Stimulated activated CD8-positive, alpha-beta memory T cell treated with anti-CD3 and anti-CD28 coated beads, Interleukin-4, amount 100 ng/mL, for 1 hour (primary cell): ENCODE measurements at regions not wholly inside any gene's neighbourhood (a gene's known extent, or its start where the extent isn't known, plus 50 kb on each side); places are given as distances from the start of the nearest gene placed in this dataset.

Experiments
- DNase-seq, 2 donors: peaks; one replicate each; pipeline ENCODE4 v3.0.0-alpha.2; 2020; ENCODE audit warnings: low read depth in 2 of 2, low spot score in 1 of 2

DNA sequence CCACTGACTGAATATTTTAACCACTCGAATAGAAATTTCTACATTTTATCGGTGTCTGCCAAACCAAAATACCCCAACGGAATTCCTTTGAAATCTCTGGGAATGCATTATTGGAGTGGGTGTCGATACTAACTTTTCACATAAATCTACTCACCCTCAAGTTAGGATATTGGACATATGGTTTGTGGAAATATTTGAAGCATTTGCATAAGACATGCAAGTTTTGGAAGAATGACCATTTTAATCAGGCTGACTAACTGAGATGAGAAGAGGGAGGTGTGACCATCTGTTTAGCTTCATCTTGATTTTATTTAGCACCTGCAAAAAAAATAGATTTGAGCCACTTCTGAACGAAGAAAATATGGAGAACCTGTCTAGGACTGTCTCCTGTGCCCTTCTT, 61.2 kb downstream of the KLF6 start:
- DNase-seq, result no peak

DNA sequence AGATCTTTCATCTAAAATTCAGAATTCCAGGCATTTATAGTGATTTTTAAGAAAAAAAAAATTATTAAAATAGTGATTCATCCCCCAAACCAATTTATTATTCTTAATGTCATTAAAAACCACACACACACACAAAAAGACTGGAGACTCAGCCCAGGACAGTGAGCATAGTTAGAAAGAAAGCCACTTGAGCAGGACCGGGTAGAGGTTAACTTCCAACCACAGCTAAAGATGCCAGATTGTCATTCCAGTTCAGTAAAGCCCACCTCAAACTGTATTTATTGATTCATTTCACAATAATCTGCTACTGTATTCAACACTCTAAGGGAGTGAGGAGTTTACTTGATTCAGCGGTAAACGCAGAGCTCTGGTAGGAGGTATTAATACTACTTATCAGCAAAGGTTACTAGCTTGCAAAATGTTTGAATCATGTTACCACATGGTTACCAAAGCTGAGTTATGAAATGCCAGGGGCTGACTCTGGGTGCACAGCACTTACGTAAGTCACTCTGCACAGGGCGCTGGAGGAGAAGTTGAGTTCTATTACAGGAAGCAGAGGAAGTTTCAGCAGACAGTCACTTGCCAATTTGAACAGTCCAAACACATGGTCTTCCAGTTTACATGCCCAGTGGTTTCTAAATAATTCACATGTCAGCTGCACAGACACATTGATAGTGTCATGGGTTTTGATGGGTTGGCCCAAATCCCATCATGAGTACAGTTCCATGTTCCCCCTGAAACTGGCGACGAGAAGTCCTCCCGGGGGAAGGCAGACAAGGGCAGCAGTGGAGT, 64.6 kb downstream of the KLF6 start:
- DNase-seq, result no peak

DNA sequence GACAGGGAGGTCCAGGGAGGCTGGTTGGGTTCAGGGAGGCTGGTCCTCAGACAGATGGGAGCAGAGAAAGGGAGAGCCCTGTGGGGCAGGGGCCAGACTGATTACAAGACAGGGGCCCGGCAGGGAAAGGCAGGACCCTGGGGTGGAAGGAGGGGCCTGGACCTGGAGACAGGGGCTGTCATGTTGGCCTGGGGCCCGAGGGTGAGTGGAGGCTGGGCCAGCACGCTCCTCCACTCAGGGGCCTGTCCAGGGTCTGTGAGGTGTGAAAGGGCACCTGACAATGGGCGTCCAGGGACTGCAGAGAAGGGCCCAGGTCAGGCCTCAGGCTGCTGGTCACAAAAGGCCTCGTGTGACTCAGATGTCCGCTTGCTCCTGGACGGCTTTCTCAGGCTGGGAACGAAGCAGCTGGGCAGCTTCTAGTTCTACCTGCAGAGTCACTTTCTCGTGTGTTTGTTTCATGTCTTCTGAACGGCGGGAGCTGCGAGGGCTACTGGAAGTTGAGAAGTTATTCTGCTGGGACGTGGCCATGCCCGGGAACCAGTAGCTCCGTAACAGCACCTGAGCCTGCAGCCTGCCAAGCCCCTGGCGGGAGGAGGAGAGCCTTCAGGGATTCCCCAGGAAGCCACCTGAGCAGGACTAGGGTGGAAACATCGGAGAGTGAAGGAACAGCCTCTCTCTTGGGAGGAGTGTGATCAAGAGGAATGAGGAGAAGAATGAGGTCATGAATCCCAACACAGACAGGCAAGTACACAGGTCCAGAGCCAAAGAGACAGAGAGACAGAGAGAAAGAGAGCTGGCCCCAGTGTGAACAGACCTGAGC, 65.8 kb downstream of the KLF6 start:
- no peak for DNase-seq

DNA sequence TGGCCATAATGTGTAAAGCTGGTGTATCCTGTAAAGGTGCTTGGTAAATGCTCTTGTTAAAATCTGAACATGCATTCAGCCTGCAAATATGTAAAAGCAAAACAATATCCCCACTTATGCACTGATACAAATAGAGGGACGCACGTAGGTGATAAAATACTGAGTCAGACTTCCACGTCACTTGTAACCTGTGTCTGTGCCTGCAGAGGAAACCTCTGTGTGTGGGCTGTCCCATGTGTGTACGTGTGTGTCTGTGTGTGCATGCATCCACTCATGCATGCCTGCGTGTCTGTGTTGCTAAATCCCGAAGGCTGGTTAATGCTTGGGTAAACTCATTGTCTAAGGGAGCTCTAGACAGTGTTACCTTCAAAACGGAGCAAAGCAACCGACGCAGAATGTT, 68.9 kb downstream of the KLF6 start:
- DNase-seq, result no peak

DNA sequence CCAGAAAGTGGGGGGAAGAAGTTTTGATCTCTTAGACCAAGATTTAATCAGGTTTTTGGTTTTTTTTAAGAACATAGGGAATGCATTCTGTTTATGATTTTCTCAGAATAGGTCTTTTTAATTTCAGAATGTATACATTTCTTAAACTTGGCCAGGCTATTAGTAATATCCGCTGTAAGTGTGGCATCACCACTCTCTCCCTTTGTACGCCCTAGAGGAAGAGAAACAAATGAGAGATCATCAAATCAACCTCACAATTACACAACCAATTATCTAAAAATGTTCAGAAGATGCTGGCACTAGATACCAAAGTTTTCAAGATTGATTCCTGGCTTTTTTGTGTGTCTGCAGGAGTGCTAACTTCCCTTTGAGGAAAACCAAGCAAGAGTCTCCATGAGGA, 70.0 kb downstream of the KLF6 start:
- DNase-seq, result no peak

DNA sequence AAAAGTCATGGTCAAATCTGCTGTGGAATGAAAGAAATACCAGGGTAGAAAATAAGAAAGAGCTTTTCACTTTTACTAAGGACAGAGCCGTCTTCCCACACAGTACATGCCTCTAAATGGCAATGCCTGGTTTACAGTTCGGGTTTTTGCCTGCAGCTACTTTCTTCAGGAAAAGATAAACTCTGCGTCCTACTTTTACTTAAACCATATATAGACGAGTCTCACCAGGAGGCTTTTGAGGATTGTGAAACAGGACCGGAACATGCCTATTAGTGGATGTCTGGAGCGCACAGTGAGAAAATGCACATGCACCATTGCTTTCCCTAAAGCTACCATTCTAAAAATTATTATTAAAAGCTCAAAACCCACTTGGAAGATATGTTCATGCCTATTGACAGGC, 70.5 kb downstream of the KLF6 start:
- no peak for DNase-seq

DNA sequence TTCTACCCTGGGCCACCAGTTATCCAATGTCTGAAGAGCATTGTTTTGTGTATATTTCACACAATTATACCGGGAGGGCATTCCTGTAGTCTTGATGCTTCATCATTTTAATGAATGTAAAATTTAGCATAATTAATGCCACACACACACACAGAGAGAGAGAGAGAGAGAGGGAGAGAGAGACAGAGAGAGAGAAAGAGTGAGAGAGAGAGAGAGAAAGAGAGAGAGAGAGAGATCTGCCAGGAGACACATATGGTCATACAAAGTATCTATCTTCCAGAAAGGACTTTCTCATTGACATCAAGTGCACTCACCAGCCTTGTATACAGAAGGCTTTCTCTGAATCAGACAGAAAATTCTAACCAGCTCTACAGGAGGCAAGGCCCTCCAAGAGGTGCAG, 72.3 kb downstream of the KLF6 start:
- no peak for DNase-seq

DNA sequence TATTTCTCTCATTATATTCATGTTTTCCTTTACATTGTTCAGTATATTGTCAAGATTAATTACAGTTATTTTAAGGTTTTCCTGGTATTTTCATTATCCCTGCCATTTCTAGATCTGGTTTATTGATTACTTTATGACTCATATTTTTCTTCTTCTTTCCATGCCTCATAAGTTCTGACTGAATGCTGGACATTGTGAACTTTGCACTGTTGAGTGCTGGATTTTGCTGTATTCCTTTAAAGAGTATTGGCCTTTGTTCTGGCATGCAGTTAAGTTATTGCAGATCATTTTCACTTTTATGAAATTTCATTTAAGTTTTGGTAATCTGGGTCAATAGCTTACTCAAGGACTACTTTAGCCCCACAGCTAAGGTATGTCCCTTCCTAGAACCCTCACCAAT, 73.1 kb downstream of the KLF6 start:
- DNase-seq, result no peak

DNA sequence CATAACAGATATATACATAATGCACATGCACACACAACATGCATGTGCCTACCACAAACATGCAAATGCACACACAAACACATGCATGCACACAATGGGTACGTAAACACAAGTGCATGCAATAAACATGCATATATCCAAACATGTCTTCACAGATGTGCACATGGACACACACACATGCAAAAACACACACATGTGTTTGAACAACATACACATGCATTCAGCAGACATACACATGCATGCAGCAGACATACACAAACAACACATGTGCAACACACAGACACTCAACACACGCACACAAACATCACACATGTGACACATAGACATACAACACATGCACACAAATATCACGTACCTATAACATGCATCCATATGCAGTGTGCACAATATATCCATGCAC, 74.2 kb downstream of the KLF6 start:
- no peak for DNase-seq

DNA sequence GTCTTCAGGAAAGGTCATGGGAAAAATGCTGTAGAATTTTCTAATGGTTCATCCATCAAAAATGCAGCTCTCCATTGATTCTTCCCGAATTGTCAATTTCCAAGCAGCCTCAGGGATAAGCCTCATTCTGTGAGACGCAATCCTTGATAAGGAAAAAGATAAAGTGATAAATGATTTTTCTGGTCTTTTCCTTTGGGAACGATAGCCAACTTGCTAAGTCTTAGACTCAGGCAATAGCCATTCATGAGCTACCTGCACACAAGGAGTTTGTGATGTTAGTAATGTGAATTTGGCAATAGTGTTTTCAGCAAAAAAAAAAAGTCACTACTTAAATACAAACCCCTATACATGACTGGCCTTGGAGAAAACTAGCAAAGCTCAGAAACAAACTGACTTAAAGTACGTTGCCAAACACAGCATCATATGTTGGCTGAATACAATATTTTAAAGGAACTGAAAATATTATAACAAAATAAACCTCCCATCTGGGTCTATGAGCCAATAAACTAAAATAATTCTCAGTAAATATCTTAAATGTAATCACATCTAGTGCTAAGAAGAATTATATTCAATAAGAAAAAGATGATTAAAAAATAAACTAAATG, 75.5 kb downstream of the KLF6 start:
- no peak for DNase-seq

DNA sequence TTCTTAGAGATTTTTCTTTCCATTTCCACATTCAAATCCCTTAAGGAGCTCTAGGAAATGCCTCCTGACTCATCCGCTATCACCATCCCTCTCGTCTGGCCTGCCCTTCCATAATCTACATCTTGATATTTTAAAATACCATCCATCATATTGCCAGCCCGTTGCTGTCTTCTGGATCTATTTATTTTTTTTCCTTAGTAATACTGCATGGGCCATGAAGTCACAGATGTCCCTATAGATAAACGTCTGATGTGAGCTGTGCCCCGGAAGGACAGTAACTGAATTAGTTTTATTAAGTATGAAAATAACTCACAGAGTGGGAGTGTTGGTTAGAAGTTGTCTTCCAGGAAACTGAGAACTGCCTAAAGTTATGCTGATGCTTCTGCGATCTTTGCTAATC, 76.2 kb downstream of the KLF6 start:
- DNase-seq, result no peak

DNA sequence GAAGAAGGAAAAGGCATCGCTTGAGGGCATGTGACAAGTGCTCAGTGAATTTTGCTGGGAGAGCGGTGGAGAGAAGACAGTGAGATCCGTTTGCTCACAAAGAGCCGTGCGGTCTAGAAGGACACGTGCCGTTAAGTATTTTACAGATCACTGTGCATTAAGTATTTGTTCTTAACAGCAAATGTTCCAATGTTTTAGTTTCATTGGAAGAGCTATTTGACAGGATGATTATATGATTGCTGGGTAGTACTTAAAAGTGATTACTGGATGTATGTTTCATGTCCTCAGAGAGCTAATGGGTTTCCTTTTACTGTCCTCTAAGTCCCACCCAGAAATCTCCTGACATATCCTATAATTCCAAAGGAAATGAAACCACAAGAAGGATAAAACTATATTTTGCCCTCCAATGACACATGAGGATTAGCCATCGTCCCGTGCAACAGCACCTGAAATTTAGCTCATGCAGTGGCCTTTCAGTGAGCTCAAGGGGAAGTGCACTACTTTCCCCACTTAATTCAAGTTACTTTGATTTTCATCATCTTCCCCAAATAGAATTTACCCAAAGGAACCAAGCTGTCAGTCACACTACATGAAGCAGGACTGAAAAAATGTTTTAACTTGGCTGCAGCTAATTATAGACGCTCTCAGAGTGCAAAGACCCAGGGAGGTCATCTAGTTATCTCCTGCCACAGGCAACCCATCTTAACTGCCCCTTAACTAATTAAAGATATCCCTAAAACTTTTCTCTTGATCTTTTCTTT, 80.3 kb downstream of the KLF6 start:
- DNase-seq, result no peak

DNA sequence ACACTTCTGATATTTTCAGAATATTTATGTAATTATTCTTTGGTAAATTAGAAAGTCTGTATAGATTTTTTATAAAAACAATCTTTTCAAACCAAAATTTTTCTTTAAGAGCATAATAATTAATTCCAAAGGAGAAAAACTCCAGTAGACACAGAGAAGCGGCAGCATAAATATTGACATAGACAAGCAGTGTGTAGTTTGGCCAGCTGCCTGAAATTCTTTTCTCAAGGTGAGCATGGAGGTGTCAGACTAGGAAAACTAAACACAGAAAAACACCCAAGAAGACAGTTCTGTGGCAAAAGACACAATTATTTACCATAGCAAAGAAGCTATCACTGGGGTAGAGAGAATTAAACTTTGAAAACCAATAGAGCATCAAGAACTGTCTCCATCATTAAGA, 82.4 kb downstream of the KLF6 start:
- DNase-seq, result no peak

DNA sequence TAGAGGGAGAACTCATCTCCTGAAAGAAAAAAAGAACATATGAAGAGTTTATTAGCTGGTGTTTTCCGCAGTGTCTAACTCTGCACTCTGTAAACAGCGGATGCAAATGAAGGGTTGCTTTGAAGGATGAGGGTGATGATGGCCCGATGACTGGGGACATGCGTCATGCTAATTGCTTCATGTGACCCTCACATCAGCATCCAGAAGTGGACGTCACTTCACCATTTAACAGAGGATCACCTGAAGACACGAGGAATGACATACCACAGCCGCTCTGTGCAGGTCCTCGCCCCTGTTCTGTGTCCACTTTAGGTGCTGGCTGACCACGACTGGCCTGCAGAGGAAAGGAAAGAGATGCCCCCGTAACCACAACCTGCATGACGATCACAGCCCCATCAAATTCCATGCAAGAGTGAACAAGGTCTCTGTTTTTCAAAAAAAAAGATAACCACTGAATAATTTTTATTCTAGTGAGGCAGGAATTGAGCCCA, 82.9 kb downstream of the KLF6 start:
- no peak for DNase-seq

DNA sequence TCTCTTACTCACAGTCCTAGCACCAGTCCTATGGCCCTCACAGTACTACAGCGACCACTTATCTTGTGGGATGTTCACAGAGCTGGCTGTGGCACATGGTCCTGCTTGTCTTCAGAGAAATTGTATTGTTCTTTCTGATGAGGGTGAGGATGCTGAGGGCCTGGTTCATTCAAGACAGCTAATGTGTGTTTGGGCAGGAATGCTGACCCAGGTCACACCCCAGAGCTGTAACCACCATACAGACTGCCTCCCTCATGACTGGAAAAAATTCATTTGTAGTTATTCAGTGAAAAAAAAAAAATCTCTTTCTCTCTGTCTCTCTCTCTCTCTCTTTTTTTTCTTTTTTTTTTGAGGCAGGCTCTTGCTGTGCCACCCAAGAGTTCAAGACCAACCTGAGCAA, 83.5 kb downstream of the KLF6 start:
- DNase-seq, result no peak

DNA sequence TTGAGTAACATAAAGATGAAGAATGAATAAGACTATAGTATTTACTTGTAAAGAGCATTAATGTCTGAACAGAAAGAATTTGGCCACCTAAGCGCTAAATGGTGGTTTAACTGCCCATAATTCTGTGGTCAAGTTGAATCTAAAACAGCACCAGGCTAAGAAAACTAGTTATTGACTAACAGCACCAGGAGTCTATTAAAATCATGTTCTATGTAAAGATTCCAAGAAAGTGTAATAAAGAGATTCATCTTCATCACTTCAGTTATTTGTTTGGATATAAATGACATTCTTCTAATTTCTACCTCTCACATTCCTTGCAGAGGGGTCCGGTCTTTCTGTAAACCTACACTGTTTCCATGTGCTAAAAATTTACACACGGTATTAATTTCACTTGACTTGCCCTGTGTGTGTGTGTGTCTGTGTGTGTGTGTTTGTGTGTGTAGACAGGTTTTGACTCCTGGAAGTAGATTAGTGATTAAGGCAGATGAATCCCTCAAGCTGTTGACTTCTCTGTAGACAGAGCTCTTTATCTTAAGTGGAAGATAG, 84.4 kb downstream of the KLF6 start:
- no peak for DNase-seq

DNA sequence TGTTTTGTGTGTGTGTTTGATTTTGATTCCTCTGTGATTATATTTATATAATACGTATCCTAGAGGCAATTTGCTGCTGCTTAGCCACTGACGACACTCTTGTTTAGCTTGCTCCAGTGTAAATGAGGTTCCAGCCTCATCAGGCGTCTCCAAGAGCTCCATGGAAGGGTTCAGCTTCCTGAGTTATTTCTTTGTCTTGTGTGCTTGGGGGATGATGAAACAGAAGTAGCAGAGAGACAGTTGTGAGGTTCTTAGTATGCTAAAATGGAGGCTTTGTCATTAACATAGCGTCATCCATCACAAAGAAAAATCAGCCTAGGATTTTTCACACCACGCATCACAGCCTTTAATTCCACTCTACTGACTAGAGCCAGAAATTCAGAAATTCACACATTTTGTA, 85.1 kb downstream of the KLF6 start:
- DNase-seq, result no peak

DNA sequence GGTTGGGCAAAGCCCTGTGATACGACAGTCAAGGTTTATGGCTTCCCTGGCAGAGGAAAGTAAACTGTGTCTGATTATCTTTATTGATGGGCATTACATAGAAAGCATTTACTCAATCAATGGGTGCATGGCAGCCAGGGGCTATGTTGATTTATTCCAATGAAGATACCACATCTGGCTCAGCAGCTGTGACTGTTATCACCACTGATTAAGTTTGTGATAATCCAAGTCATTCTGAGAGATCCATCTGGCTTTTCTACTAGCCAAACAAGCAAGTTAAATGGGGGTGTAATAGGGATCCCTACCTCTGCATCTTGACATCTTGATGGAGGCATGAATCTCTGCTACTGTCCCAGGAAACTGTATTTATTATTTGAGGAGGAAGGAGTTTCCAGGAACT, 86.7 kb downstream of the KLF6 start:
- DNase-seq, result no peak

DNA sequence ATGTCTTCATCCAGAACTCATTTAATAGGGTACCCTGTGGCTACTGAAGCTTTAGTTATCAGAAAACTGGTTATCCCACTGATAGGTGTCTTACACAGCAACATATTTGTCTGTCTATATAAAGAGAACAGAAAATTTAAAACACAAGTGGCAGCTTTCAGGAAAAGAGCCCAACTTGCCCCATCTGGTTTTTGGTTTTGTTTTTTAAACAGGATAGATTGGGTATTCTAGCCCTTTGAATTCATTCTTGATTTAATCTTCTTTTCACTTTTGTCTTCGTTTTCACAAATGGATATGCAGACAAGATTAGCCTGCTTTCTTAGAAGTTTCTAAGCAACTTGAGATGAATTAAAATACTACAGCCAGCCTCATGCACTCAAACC, 91.3 kb downstream of the KLF6 start:
- DNase-seq, result no peak

DNA sequence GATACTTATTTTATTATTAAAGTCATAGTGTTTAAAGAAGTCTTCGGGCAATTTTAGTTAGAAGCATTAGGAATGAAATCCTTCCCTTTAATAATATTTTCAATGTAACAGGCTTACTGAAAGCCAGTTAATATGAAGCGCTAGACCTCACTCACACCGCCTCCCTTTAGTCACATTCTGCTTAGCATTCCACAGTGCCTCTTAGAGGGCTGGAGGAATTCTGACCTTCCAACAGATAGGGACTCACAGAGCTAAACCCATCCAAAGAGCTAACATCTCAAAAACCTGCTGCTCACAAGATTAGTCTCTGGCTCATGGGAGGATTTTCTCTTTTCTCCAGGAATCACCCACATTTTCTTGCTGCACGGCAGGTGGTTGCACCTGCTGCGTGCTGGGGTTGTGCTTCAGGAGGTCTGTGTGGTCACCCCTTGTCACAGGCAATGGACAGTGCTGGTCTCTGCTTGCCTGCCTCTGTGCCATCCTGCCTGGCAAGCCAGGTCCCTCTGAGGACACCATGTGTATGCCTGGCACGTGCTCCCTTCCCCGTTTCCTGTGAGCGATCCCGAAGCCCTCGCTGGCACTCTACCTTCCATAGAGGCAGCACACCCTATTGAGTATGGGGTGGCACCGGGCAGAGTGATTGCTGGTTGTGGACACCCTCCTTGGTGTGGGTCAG, 91.8 kb downstream of the KLF6 start:
- DNase-seq, result no peak
